ENCODE measurements at regions not wholly inside any gene's neighbourhood (a gene's known extent, or its start where the extent isn't known, plus 50 kb on each side); places are given as distances from the start of the nearest gene placed in this dataset.

DNA sequence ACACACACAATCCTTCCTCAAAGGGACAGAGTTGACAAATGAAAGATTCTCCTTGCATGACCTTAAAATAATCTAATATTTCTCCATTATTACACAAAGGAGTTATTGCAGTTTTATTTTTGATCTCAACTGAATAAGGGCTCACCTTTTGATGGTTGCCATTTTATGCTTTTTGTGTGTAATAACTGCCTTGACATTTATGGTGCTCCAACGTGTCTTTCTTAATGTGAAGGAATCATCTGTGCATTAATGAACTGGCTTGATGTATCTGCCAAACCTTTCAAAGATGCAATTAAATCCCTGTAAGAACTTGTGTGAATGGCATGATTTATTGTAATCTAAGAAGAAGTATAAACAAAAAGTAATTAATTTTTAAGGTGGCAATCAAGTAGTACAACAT, 1519.8 kb upstream of the CDH9 start:
- Histone ChIP-seq H3K4me3 (ENCODE audit: low read depth, low read length) (no peak overlapping the region), H3K27ac (no peak overlapping the region), H3K27me3 (replicated peaks) (no peaks in the 10 kb centered on the region), H3K36me3 (replicated peaks) (no peaks in the 10 kb centered on the region)
- in situ Hi-C loops (cut with HindIII; ENCODE audit: low pct_ligation_motif_present, low sequenced_read_pairs): no loop called here
- no peak for DNase-seq
- TF ChIP-seq, protein P1, sequence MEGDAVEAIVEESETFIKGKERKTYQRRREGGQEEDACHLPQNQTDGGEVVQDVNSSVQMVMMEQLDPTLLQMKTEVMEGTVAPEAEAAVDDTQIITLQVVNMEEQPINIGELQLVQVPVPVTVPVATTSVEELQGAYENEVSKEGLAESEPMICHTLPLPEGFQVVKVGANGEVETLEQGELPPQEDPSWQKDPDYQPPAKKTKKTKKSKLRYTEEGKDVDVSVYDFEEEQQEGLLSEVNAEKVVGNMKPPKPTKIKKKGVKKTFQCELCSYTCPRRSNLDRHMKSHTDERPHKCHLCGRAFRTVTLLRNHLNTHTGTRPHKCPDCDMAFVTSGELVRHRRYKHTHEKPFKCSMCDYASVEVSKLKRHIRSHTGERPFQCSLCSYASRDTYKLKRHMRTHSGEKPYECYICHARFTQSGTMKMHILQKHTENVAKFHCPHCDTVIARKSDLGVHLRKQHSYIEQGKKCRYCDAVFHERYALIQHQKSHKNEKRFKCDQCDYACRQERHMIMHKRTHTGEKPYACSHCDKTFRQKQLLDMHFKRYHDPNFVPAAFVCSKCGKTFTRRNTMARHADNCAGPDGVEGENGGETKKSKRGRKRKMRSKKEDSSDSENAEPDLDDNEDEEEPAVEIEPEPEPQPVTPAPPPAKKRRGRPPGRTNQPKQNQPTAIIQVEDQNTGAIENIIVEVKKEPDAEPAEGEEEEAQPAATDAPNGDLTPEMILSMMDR (IDR thresholded peaks at IDR 0.05; ENCODE audit: low read depth, low read length, missing control alignments): no peak

- Histone ChIP-seq H3K27ac (no peak overlapping the region), H3K4me3 (ENCODE audit: low read depth, low read length) (no peak overlapping the region), H3K36me3 (replicated peaks) (no peaks in the 10 kb centered on the region), H3K27me3 (replicated peaks) (no peaks in the 10 kb centered on the region)
- TF ChIP-seq, protein P1 (IDR thresholded peaks at IDR 0.05; ENCODE audit: low read depth, low read length, missing control alignments): no peak
- in situ Hi-C loops (cut with HindIII; ENCODE audit: low pct_ligation_motif_present, low sequenced_read_pairs): no loop called here
- DNase-seq: no peak
Measured at GRCh38 chr5:28557114-28557513, 1518.7 kb upstream of the CDH9 start.

GRCh38 chr5:28549588-28549987, 1511.2 kb upstream of the CDH9 start:
- Histone ChIP-seq H3K36me3 (replicated peaks) (no peaks in the 10 kb centered on the region), H3K4me3 (ENCODE audit: low read depth, low read length) (no peak overlapping the region), H3K27me3 (replicated peaks) (no peaks in the 10 kb centered on the region), H3K27ac (no peak overlapping the region)
- TF ChIP-seq, protein P1 (IDR thresholded peaks at IDR 0.05; ENCODE audit: low read depth, low read length, missing control alignments): no peak
- DNase-seq: no peak
- in situ Hi-C loops (cut with HindIII; ENCODE audit: low pct_ligation_motif_present, low sequenced_read_pairs): no loop called here

GRCh38 chr5:28548856-28549255, 1510.5 kb upstream of the CDH9 start:
- Histone ChIP-seq H3K27me3 (replicated peaks) (no peaks in the 10 kb centered on the region), H3K4me3 (ENCODE audit: low read depth, low read length) (no peak overlapping the region), H3K36me3 (replicated peaks) (no peaks in the 10 kb centered on the region), H3K27ac (peak overlapping the region; percentile 20)
- in situ Hi-C loops (cut with HindIII; ENCODE audit: low pct_ligation_motif_present, low sequenced_read_pairs): no loop called here
- DNase-seq: peak; percentile 17
- TF ChIP-seq, protein P1 (IDR thresholded peaks at IDR 0.05; ENCODE audit: low read depth, low read length, missing control alignments): no peak

DNA sequence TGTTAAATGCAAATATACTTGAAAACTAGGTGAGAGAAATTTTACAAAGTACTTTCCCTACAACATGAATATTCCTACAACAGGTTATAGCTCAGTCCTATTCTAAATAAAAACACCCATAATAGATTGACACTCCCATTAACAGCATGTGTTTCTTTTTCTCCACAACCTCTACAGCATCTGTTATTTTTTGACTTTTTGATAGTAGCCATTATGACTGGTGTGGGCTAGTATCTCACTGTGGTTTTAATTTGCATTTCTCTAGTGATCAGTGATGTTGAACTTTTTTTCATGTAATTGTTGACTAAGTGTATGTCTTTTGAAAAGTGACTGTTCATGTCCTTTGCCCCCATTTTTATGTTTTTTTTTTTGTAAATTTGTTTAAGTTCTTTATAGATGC, 1506.1 kb upstream of the CDH9 start:
- TF ChIP-seq, protein P1 (IDR thresholded peaks at IDR 0.05; ENCODE audit: low read depth, low read length, missing control alignments): no peak
- in situ Hi-C loops (cut with HindIII; ENCODE audit: low pct_ligation_motif_present, low sequenced_read_pairs): no loop called here
- DNase-seq: no peak
- H3K27me3 ChIP-seq (replicated peaks): no peaks in the 10 kb centered on the region
- no peak overlapping the region for H3K4me3 ChIP-seq (ENCODE audit: low read depth, low read length)
- H3K36me3 ChIP-seq (replicated peaks): no peaks in the 10 kb centered on the region
- H3K27ac ChIP-seq: no peak overlapping the region

DNA sequence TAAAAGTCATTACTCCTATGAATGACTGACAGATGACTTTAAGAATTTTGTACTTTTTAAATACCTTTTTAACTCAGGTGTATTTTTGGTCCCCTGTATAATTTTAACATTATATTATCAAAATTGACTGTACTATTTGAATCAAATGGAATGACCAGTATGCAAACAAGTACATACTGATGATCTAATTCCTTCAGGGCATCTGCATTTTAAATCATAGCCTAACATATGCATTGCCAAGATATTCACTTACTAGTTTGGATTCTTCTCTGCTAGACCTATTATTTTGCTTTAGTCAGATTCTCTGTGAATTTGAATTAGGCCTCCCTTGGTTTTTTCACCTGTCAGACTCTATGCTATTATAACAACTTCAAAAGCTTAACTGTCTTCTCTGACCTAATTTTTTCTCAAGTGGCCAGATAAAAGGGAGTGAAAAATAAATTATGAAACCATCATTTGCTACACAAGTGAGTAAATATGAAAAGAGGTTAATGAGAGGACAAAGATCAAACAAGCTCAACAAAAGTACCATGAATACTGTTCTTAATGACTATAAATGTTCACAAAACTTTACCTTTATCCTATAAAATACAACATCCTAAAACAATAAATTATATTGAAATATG, 1505.2 kb upstream of the CDH9 start:
- TF ChIP-seq, protein P1 (IDR thresholded peaks at IDR 0.05; ENCODE audit: low read depth, low read length, missing control alignments): no peak
- Histone ChIP-seq H3K27me3 (replicated peaks) (no peaks in the 10 kb centered on the region), H3K4me3 (ENCODE audit: low read depth, low read length) (no peak overlapping the region), H3K36me3 (replicated peaks) (no peaks in the 10 kb centered on the region), H3K27ac (no peak overlapping the region)
- in situ Hi-C loops (cut with HindIII; ENCODE audit: low pct_ligation_motif_present, low sequenced_read_pairs): no loop called here
- no peak for DNase-seq

Measured in brain microvascular endothelial cell (primary cell).